GM12878 (cell line): ENCODE measurements at regions not wholly inside any gene's neighbourhood (a gene's known extent, or its start where the extent isn't known, plus 50 kb on each side); places are given as distances from the start of the nearest gene placed in this dataset.
A peak's percentile ranks its signal among the peaks of the same experiment; 100 is the strongest.

Source experiments
- ASH2L ChIP-seq: fragments of 300-600, 200-600 bp; sonication (generic); IDR thresholded peaks from 2 replicates; pipeline ENCODE4 v1.6.1; 2017; ENCODE audit warnings: low read depth, mild to moderate bottlenecking, borderline replicate concordance
- ATF7 ChIP-seq: fragments of 450-650 bp; IDR thresholded peaks from 2 replicates; pipeline ENCODE4 v1.6.1; 2016; ENCODE audit warnings: low read depth, mild to moderate bottlenecking
- BACH1 ChIP-seq: fragments of 450-650 bp; IDR thresholded peaks from 2 replicates; pipeline ENCODE4 v1.6.1; 2017; ENCODE audit warnings: mild to moderate bottlenecking, borderline replicate concordance
- BCL11A ChIP-seq: IDR thresholded peaks from 2 replicates; pipeline ENCODE4 v1.6.1; 2011; ENCODE audit warnings: low read depth, low read length
- CEBPZ ChIP-seq: fragments of 150-350 bp; IDR thresholded peaks from 2 replicates; pipeline ENCODE4 v1.6.1; 2016; ENCODE audit warnings: low read depth, low read length
- CHD1 ChIP-seq: IDR thresholded peaks from 2 replicates; pipeline ENCODE4 v1.6.1; 2012; ENCODE audit warnings: low read depth, low read length, improper control_type of control experiment
- HDAC6 ChIP-seq: fragments of 200-600 bp; sonication (generic); IDR thresholded peaks from one replicate; pipeline ENCODE4 v1.8.0; 2017; ENCODE audit warnings: antibody characterized with exemption; ENCODE audit not compliant: unreplicated experiment
- MTA2 ChIP-seq: fragments of 450-650 bp; IDR thresholded peaks from 2 replicates; pipeline ENCODE4 v1.6.1; 2016; ENCODE audit warnings: low read depth, mild to moderate bottlenecking, moderate library complexity
- NFIC ChIP-seq: IDR thresholded peaks from 2 replicates; pipeline ENCODE4 v1.6.1; 2012; ENCODE audit warnings: low read depth, mild to moderate bottlenecking, inconsistent platforms, low read length, moderate library complexity
- NR2C2 ChIP-seq: IDR thresholded peaks from 2 replicates; pipeline ENCODE4 v1.6.1; 2011; ENCODE audit warnings: borderline replicate concordance, low read depth; ENCODE audit not compliant: control insufficient read depth, insufficient read length
- POLR2A ChIP-seq: IDR thresholded peaks from 2 replicates; pipeline ENCODE4 v1.6.1; 2011; ENCODE audit warnings: low read depth, mild to moderate bottlenecking, low read length
- POLR2AphosphoS2 ChIP-seq: IDR thresholded peaks from 2 replicates; pipeline ENCODE4 v1.6.1; 2011; ENCODE audit warnings: low read depth, mild to moderate bottlenecking, low read length, improper control_type of control experiment, moderate library complexity
- RFX5 ChIP-seq: IDR thresholded peaks from 2 replicates; pipeline ENCODE4 v1.6.1; 2011; ENCODE audit warnings: low read depth, low read length, improper control_type of control experiment
- SP1 ChIP-seq: IDR thresholded peaks from one replicate; pipeline ENCODE4 v1.6.1; 2011; ENCODE audit warnings: low read depth, low read length
- SPI1 ChIP-seq: IDR thresholded peaks from 2 replicates; pipeline ENCODE4 v1.6.1; 2011; ENCODE audit warnings: low read depth, mild to moderate bottlenecking, low read length, moderate library complexity, borderline replicate concordance; ENCODE audit not compliant: insufficient read depth
- SUPT20H ChIP-seq: IDR thresholded peaks from 2 replicates; pipeline ENCODE4 v1.6.1; 2011; ENCODE audit warnings: low read depth, mild to moderate bottlenecking, low read length, moderate library complexity, borderline replicate concordance; ENCODE audit not compliant: control insufficient read depth
- SUZ12 ChIP-seq: fragments of 200-600 bp; sonication (generic); IDR thresholded peaks from one replicate; pipeline ENCODE4 v1.6.1; 2018; ENCODE audit warnings: antibody characterized with exemption, mild to moderate bottlenecking; ENCODE audit not compliant: unreplicated experiment
- ZNF592 ChIP-seq: fragments of 450-650 bp; IDR thresholded peaks from 2 replicates; pipeline ENCODE4 v1.6.1; 2017; ENCODE audit warnings: mild to moderate bottlenecking, moderate library complexity
- TF ChIP-seq, protein P1 (sequence below), 3 experiments: IDR thresholded peaks in 2 of 3; conservative IDR thresholded peaks in 1 of 3; 2 replicates each; pipeline ENCODE4 v1.5.1; 2011; ENCODE audit warnings: low read depth in 3 of 3, low read length in 3 of 3, mild to moderate bottlenecking in 3 of 3, control low read depth in 2 of 3, moderate library complexity in 2 of 3, inconsistent platforms in 1 of 3, mixed read lengths in 1 of 3; ENCODE audit not compliant: control insufficient read depth in 2 of 3, insufficient read depth in 1 of 3; ENCODE audit errors: extremely low read depth in 1 of 3

GRCh38 chr3:117486719-117487716, 777.4 kb downstream of the TUSC7 start (continued):
- TF ChIP-seq CEBPZ: no peak
- TF ChIP-seq SUZ12: no peak
- TF ChIP-seq BCL11A: peak; percentile 72; the same call in 1 of the 2 replicates
- TF ChIP-seq MTA2: peak; percentile 92
- no peak for TF ChIP-seq POLR2AphosphoS2
- TF ChIP-seq ATF7: peak; percentile 98
- TF ChIP-seq SPI1: peak; percentile 39; the same call in 1 of the 2 replicates
- no peak for TF ChIP-seq SUPT20H
- TF ChIP-seq, protein P1, sequence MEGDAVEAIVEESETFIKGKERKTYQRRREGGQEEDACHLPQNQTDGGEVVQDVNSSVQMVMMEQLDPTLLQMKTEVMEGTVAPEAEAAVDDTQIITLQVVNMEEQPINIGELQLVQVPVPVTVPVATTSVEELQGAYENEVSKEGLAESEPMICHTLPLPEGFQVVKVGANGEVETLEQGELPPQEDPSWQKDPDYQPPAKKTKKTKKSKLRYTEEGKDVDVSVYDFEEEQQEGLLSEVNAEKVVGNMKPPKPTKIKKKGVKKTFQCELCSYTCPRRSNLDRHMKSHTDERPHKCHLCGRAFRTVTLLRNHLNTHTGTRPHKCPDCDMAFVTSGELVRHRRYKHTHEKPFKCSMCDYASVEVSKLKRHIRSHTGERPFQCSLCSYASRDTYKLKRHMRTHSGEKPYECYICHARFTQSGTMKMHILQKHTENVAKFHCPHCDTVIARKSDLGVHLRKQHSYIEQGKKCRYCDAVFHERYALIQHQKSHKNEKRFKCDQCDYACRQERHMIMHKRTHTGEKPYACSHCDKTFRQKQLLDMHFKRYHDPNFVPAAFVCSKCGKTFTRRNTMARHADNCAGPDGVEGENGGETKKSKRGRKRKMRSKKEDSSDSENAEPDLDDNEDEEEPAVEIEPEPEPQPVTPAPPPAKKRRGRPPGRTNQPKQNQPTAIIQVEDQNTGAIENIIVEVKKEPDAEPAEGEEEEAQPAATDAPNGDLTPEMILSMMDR (IDR thresholded peaks at IDR 0.05 in 2 of 3, conservative IDR thresholded peaks at IDR 0.05 in 1 of 3; ENCODE audit: control insufficient read depth in 2 of 3, extremely low read depth in 1 of 3, insufficient read depth in 1 of 3, low read depth in 3 of 3, low read length in 3 of 3): no peak
- no peak for TF ChIP-seq CHD1
- TF ChIP-seq NR2C2: no peak
- TF ChIP-seq RFX5: no peak
- no peak for TF ChIP-seq HDAC6
- TF ChIP-seq POLR2A: no peak
- TF ChIP-seq ZNF592: no peak
- 0 out of 2 replicates have a peak, but pooled peaks have one; percentile 16 for TF ChIP-seq NFIC
- no peak for TF ChIP-seq SP1
- no peak for TF ChIP-seq BACH1
- TF ChIP-seq ASH2L: no peak
